GM19455 (cell line): ENCODE measurements at regions not wholly inside any gene's neighbourhood (a gene's known extent, or its start where the extent isn't known, plus 50 kb on each side); places are given as distances from the start of the nearest gene placed in this dataset.
"Not testable (repeated sequence)": the region's sequence is repeated elsewhere in the genome, so short reads cannot be mapped to it uniquely, and the experiment has no call there.

ENCODE experiments used
- ATAC-seq: cut with Tn5 transposase; IDR thresholded peaks from one replicate; pipeline ENCODE4 v1.9.1; 2021; ENCODE audit not compliant: unreplicated experiment

- ATAC-seq = no peak
These were observed 147.2 kb upstream of the JUN start for GRCh38 chr1:58931024-58931423.

GRCh38 chr1:58931756-58932155 is 147.9 kb upstream of the JUN start:
- no peak for ATAC-seq

DNA sequence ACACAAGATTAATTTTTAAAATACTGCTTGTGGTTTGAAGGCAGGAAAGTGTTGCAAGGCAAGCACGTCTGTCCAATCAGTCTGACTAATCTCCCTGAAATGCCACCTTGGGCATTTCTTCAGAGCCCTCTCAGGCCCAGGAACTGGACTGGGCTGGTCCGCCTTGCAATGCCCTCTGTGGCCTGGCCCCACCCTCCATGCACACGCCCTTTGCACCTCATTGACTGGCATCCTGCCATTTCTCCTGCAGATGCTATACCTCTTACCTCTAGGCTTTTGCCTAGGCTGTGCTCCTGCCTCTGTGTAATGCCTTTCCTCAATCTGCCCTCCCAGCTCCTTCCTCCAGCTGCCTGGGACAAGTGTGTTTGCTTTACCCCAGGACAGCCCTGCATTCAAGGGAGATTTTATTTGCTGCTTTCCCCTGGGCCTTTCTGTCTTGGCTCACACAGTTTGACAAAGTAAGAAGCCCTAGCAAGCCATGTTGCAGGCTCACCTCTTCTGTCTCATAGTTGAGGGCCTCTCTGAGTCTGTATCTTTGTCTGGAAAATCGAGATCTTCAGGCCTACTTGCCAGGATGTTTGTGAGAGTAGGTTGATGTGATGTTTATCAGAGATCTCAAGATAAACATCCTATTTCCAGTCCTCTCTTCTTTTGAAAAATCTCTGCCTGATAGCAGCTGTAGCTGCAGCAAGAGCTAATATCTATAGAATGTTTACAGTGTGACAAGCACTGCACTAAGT is 149.2 kb upstream of the JUN start:
- ATAC-seq = no peak

GRCh38 chr1:58933599-58933926 is 149.7 kb upstream of the JUN start:
- ATAC-seq = no peak

GRCh38 chr1:58934706-58935105 is 150.9 kb upstream of the JUN start:
- ATAC-seq = no peak

GRCh38 chr1:58936973-58937372 is 153.1 kb upstream of the JUN start:
- ATAC-seq = no peak

GRCh38 chr1:58939146-58939545 is 155.3 kb upstream of the JUN start:
- no peak for ATAC-seq

- no peak for ATAC-seq
These were observed 156.0 kb upstream of the JUN start for GRCh38 chr1:58939666-58940370.

GRCh38 chr1:58941471-58942289 is 157.8 kb upstream of the JUN start:
- no peak for ATAC-seq

DNA sequence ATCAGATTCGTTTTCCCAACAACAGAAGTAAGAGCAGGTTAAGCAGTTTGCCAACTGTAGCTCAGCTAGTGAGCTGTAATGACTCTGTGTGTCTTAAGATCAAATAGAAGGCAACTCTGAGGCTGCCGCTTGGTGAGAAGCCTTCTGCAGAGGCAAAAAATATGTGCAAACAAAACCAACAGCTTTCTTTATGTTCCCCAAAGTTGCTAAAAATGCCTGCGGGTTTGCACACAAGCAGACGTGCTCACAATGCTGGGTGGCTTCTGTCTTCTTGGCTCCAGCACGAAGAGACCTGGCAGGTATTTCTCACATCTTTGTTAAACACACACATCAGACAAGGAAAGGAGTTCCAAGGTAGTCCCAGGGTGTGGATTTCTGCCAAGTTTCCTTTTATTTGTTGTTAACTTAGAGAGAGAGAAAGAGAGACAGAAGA is 158.9 kb upstream of the JUN start:
- ATAC-seq = no peak

DNA sequence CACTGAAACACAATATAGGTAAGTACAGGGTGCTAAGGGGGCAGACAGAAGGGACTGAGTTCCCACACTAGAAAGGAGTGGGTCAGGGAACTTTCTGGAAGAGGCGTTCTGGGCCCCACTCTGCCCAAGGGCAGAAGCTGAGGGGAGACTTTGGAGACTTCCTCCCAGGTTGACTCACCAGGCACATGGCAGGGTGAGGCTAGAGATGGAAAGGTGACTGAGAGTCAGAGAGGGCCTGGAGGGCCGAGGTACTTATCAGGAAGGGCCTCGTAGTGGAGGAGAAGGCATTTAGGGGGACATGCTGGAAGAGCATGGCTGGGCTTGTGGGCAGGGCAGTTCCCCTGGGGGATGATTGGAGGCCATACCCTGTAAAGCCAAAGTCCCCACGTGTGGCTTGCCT is 159.9 kb upstream of the JUN start:
- no peak for ATAC-seq

DNA sequence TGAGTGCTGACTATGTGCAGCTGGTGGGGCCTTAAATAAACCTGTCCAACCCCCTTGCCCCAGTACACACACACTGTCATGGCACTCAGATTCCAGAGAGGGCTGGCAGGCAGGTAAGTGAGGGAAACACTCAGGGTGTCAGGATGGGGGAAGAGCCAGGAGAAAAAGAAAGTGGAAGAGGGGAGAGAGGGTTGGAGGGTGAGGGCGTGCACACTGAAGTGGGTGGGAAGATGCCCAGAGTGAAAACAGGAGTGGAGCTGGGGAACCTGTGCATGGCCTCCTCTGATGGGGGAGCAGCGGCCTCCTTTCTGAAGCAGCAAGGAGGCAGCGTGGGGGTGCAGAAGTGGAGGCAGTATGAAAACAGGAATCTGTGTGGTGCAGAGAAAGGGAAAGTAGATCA is 160.6 kb upstream of the JUN start:
- ATAC-seq = no peak

DNA sequence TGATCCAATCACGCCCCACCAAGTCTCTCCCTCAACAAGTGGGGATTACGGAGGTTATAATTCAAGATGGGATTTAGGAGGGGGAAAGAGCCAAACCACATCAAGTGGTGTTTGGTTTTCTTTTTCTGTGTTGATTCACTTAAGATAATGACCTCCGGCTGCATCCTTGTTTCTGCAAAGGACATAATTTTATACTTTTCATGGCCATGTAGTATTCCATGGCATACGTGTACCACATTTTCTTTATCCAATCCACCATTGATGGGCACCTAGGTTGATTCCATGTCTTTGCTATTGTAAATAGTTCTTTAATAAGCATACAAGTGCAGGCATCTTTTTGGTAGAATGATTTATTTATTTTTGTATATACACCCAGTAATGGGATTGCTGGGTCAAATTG is 162.5 kb upstream of the JUN start:
- no peak for ATAC-seq

DNA sequence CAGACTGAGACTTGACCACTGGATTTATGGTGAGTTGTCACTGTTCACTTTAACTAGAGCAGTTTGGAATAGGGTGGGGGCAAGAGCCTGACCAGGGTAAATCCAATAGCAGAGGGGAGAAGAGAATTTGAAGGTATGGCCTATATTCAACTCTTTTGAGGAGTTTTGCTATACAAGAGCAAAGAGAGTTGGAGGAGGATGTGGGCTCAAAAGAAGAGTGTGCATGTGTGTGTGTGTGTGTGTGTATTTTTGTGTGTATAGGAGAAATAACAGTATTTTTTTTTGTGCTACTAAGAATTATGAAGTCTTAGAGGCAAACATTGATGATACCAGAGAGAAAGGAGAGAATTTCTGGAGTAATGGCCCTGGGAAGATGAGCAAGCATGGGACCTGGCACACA is 164.8 kb upstream of the JUN start:
- ATAC-seq = no peak

DNA sequence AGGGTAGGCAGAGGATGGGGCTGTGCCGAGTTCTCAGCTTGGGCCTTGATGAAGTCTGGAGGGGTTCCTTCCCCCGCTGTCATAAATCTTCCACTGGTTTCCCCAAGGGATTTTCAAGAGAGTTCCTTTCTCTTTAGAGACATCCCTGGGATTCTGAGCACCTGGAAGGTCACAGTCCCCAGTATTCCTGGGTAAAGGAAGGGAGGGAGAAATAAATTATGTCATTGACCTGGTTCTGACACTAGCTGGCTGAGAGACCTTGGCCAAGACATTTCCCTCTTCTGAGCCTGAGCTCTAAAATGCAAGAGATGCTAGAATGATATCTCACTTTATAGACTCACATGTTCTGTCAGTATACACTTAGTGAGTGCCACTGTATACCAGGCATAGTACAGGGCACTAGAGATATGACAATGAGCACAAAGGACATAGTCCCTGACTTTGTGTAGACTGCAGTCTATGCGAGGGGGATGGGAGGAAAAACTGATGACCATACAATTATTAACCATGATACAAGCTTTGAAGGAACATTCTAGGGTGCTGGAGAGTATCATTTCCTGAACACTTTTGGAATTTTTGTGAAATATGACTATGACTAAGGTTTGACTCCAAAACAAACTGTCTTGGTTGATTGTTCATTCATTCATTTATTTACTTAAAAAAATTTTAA is 165.8 kb upstream of the JUN start:
- ATAC-seq = no peak

- no peak for ATAC-seq
These were observed 167.1 kb upstream of the JUN start for GRCh38 chr1:58950897-58951296.

DNA sequence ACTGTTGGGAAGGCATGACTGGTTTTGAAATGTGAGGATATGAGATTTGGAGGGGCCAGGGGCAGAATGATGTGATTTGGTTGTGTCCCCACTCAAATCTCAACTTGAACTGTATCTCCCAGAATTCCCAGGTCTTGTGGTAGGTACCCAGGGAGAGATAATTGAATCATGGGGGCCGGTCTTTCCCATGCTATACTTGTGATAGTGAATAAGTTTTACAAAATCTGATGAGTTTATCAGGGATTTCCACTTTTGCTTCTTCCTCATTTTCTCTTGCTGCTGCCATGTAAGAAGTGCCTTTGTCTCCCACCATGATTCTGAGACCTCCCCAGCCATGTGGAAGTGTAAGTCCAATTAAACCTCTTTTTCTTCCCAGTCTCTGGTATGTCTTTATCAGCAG is 170.1 kb upstream of the JUN start:
- not testable (repeated sequence) for ATAC-seq

- not testable (repeated sequence) for ATAC-seq
These were observed 179.4 kb upstream of the JUN start for GRCh38 chr1:58963287-58963686.

GRCh38 chr1:58964428-58964827 is 180.6 kb upstream of the JUN start:
- ATAC-seq = no peak

DNA sequence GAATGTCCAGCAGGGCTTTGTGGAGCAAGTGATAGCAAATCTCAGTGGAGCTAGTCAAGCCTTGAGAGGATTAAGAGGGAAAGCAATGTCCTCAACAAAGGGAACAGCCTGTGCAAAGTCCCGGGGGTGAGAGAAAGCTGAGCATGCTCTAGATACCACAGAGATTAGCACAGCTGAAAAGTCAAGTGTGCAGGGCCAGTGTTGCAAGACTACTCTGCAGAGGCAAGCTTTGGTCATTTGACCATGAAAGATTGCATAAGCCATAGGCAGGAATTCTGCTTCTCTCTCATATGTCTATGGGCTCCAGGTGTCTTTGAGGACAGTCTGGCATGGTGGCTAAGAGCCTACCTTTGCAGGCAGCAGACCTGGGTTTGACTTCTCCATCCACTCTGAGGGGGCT is 181.0 kb upstream of the JUN start:
- ATAC-seq = no peak

GRCh38 chr1:58966103-58966916 is 182.5 kb upstream of the JUN start:
- no peak for ATAC-seq
